ENCODE measurements at regions not wholly inside any gene's neighbourhood (a gene's known extent, or its start where the extent isn't known, plus 50 kb on each side); places are given as distances from the start of the nearest gene placed in this dataset.

GRCh38 chr11:30089921-30090320 lies 73.1 kb upstream of the KCNA4 start:
- no peak for DNase-seq (ENCODE audit: low spot score)

DNA sequence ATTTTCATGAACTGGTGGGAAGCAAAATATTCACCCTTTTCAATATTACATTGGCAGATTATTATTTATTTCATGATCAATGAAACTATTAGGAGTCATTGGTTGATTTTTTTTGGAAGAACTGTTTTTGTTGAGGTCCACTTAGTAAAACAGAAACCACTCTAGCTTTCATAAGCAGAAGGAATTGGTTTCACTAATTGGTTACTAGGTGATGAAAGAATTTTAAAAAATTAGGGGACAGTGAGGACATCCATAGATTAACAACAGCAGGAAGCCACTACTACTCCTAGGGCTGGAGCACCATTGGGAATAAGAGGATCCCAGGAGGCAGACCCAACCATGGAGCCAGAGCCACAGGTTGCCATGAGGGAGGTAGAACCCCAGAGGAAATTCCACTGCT lies 74.4 kb upstream of the KCNA4 start:
- DNase-seq (ENCODE audit: low spot score): no peak

DNA sequence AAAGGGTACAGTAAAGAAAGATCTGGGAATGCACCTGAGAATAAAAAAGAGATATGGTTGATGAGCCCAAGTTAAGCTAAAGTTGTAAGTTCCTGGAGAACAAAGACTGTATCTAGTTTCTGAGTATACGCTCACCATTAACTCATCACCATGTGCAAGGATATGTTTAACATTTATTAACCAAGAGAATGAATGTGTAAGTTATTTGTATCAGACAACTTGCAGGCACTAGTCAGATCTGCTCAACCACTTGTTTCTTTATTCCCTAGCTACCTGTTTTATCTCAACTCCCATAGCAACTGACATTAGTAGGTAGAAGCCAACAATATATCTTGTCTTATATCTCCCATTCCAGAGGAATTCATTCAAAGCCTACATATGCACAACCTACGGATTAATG lies 74.9 kb upstream of the KCNA4 start:
- no peak for DNase-seq (ENCODE audit: low spot score)

DNA sequence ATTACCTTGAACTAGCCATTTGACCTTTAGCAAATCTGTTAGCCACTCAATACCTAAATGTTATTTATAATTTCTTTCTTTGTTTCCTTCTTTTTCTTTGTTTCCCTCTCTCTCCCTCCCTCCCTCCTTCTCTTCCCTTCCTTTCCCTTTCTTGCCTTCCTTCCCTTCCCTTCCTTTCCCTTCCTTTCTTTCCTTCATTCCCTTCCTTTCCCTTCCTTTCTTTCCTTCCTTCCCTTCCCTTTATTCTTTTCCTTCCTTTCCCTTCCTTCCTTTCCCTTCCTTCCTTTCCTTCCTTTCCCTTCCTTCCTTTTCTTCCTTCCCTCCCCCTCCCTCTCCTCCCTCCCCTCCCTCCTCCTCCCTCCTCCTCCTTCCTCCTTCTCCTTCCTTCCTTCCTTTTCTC lies 75.7 kb upstream of the KCNA4 start:
- DNase-seq (ENCODE audit: low spot score): no peak

DNA sequence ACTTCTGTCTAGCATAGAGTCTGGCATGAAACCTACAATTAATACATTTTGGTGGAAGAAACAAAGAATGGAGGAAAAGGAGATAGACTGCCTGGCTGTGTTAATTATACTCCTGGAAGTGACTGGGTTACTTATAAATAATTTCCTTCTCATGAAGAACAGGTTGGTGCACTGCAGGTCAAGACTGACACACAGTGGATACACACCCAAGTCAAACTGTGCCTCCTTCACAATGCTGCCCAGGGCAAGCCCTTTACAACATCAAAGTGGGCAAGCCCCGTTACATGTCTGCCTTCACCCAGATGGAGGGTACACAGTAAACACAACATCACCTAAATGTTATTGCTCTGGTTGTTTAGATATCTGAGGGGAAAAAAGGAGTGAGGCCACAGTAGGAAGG lies 83.7 kb upstream of the KCNA4 start:
- DNase-seq (ENCODE audit: low spot score): no peak

DNA sequence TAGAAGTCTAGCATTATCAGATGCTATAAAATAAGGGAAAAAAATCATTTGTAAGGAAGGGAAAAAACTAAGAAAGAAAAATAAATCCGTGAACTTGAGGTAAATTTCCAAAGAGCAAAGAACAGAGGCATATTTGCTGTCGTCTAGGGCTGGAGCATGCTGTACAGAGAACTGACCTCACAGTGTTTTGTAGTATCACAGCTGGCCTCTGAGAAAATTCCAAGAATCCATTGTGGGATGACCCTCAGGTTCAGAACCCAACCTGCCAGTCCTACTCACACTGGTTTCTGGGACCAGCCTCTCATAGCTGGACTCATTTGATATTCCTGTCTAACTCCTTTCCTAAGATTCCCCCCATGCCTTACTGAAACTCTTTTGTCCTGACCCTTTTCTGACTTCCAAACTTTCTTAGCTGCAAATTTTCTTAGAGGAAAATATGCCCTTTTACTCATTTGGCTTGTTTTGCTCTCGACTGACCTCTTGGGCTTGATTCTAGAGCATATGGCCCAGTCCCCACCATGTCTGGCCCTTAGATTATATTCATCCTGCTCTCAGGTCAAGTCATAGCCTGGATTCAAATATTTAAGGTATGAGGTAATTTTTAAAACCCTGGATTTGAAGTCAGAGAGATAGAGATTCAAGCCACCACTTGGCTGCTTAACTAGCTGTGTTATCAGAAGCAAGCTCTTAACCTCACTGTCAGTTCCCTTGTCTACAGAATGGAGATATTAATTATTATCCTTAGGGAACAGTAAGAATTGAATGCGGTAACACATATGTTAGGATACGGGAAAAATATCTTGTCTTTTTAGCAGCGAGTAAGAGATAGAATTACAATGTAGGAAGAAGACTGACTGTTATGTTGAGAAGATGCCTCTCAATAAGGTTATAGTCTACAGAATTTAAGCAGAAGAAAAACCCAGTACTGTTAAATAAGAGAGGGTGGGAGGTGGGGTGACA lies 89.7 kb upstream of the KCNA4 start:
- no peak for DNase-seq (ENCODE audit: low spot score)

- DNase-seq (ENCODE audit: low spot score): peak; percentile 3
Measured at GRCh38 chr11:30107899-30108298, 91.1 kb upstream of the KCNA4 start.

DNA sequence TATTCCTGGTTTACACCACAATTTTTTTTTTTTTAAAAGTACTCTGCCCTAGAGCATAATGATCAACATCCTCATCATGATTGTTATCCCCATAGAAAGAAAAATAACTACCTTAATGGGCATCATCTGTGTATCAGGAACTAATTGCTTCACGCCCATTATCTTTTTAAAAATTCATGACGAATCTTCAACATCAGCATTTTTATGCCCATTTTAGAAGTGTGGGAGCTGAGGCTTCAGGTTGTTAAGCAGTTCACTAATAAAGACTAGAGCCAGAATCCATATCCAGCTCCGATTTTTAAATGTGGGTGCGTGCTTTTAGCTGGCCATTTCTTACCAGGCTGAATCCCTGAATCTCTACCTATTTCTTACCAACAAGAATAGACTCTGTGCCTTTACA lies 92.9 kb upstream of the KCNA4 start:
- no peak for DNase-seq (ENCODE audit: low spot score)

- DNase-seq (ENCODE audit: low spot score): no peak
Measured at GRCh38 chr11:30110691-30111090, 93.9 kb upstream of the KCNA4 start.

DNA sequence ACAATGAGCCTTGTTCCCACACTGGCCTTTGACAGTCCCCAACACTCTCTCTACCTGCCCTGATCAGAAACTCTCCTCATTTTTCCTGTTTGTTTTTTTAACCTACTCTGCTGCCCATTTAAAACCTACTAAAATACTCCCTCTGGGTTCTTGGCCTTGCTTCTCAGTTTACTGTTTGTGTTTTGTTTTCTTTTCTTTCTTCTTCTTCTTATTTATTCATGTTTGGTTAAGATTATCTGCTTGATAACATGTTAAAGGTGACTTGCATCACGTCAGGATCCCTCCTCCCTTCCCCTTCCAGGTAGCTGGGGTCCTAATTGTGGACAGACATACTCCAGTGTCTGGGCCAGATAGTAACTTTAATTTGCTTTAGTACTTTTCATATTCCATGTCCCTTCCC lies 95.0 kb upstream of the KCNA4 start:
- DNase-seq (ENCODE audit: low spot score): no peak

DNA sequence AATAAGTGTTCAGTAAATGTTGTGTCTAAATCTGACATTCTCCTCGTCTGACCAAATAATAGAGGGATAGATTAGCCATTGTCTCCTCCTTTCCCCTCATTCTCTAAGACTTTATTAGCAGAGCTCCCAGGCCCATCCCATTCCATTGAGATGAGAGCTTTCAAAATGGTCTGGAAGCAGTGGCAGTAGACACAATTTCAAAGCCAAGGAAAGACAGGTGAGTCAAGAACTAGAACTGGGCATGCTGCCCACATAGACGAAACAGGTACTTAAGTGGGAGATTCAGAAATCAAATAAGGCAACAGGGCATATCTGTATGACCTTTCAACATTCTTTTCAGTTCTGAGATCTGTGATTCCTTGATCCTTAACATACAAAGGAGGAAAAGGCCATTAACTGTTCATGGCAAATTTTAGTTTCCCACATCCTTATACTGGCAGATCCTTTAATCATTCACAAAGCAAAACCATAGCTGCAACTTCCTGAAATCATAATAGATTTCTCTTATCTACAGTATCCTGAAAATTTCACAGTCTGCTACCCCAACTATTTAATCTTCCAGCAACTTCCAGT lies 96.6 kb upstream of the KCNA4 start:
- no peak for DNase-seq (ENCODE audit: low spot score)

DNA sequence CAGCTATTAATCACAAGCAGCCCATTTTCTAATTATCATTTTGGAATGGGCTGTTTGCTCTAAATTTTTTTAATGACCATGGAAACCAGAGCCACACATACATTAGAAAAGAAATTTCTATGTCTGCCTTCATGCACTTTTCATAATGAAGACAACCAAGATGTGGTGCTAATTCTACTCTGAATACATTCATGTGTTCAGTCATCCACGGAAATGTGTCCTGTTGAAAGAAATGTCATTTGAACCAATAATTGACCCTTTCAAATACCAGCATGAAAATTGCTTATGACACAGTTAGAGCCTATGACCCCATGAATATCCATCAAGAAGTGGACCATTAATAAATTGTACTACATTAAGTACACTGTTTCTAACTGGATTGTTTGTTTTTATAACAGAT lies 99.7 kb upstream of the KCNA4 start:
- no peak for DNase-seq (ENCODE audit: low spot score)

- DNase-seq (ENCODE audit: low spot score): no peak
Measured at GRCh38 chr11:30120045-30120589, 103.3 kb upstream of the KCNA4 start.

- no peak for DNase-seq (ENCODE audit: low spot score)
Measured at GRCh38 chr11:30125456-30125855, 105.4 kb upstream of the FSHB start.

GRCh38 chr11:30128269-30128932 lies 102.4 kb upstream of the FSHB start:
- DNase-seq (ENCODE audit: low spot score): peak; percentile 43

DNA sequence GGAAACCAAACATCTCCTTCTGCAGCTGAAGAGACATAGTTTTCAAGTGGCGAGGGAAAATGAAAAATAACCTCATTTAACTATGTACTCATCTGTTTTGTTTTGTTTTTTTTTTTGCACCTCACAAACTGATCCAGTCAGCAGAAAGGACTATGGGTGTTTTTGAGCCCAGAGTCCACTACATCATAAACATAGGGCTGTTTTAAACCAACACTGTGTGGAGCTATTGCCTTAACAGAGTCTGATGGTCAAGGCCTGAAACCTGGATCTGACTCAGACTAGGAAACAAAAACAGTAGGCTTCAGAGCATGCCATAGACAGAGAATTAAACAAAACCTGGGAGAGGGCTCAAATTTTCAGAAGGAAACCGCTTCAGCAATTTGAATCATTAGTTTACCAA lies 99.3 kb upstream of the FSHB start:
- DNase-seq (ENCODE audit: low spot score): peak; percentile 30

DNA sequence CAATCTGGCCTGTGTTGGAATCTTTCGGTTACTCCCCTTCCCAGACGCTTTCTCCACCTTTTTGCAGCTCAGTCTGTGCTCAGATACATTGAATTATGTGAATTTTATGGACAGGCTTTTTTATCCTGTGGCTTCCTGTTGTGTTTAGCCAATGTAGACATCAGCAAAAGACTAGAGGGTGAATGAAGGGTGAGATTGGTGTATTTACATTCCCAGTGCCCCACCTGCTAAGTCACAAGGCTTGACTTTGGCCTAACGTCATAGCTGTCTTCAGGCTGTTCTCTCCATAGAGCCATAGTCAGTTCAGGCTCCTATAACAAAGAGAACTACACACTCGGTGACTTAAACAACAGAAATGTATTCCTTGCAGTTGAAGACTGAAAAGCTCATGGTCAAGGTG lies 97.5 kb upstream of the FSHB start:
- DNase-seq (ENCODE audit: low spot score): no peak

- peak; percentile 6 for DNase-seq (ENCODE audit: low spot score)
Measured at GRCh38 chr11:30143098-30143705, 87.6 kb upstream of the FSHB start.

- DNase-seq (ENCODE audit: low spot score): no peak
Measured at GRCh38 chr11:30147293-30147692, 83.5 kb upstream of the FSHB start.

DNA sequence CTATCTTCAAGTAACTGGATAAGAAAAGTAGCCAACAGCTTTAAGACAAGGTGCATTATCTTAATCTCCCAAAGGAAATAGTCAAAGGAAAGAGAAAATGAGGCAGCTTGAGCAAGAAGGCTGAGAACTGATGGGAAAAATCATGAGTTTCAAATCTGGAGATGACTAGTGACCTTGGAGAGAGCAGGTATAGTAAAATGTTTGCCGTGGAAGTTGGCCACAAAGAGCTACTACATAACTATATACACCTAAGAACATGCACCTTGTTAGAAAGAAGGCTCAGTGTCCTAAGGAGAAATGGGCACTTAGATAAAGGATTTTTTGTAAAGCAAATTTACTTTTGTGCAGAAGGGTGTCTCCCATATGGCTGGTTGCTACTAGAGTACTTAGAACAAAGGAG lies 80.8 kb upstream of the FSHB start:
- DNase-seq (ENCODE audit: low spot score): no peak

GRCh38 chr11:30150425-30150824 lies 80.4 kb upstream of the FSHB start:
- no peak for DNase-seq (ENCODE audit: low spot score)

- DNase-seq (ENCODE audit: low spot score): no peak
Measured at GRCh38 chr11:30153008-30153407, 77.8 kb upstream of the FSHB start.

Data from Ammon's horn (tissue), 1 donor.